Spinal cord (tissue), 9 donors: ENCODE measurements at regions not wholly inside any gene's neighbourhood (a gene's known extent, or its start where the extent isn't known, plus 50 kb on each side); places are given as distances from the start of the nearest gene placed in this dataset.

Experiments
- DNase-seq, 6 donors: peaks; one replicate each; pipeline versions ENCODE4 v3.0.0 to v3.0.0-alpha.2; 2013 to 2015; ENCODE audit warnings: low spot score in 6 of 6, low read depth in 4 of 6
- H3K27ac ChIP-seq: one replicate; pipeline ENCODE4 v1.5.1; 2013; ENCODE audit warnings: low read depth, low read length, control low read depth
- H3K27me3 ChIP-seq: one replicate; pipeline ENCODE4 v1.6.1; 2013; ENCODE audit warnings: low read length; ENCODE audit not compliant: control insufficient read depth, insufficient read depth
- H3K36me3 ChIP-seq: one replicate; pipeline ENCODE4 v1.6.1; 2013; ENCODE audit warnings: low read length; ENCODE audit not compliant: control insufficient read depth, insufficient read depth
- H3K4me1 ChIP-seq: one replicate; pipeline ENCODE4 v1.6.1; 2013; ENCODE audit warnings: low read length; ENCODE audit not compliant: control insufficient read depth, insufficient read depth
- H3K4me3 ChIP-seq: one replicate; pipeline ENCODE4 v1.5.1; 2013; ENCODE audit warnings: low read depth, low read length, control low read depth
- H3K9me3 ChIP-seq: one replicate; pipeline ENCODE4 v1.6.1; 2013; ENCODE audit warnings: low read length; ENCODE audit not compliant: control insufficient read depth, insufficient read depth
- WGBS: methylation state at CpG from one replicate; pipeline ENCODE4 v1.1.5; 2013; ENCODE audit warnings: missing lambda C conversion rate; ENCODE audit not compliant: insufficient coverage; 5-methylcytosine and 5-hydroxymethylcytosine counted together
- donor health status: healthy.

GRCh38 chr11:39174965-39175364, 2284.5 kb downstream of the LRRC4C start:
- H3K9me3 ChIP-seq = no peaks in the 10 kb centered on the region
- H3K27ac ChIP-seq = no peak overlapping the region
- no peaks in the 10 kb centered on the region for H3K36me3 ChIP-seq
- H3K4me3 ChIP-seq = no peak overlapping the region
- no peaks in the 10 kb centered on the region for H3K27me3 ChIP-seq
- DNase-seq = no peak
- H3K4me1 ChIP-seq = no peaks in the 10 kb centered on the region
- no CpG with 5 or more reads among the region's 2 CpGs for WGBS

- Histone ChIP-seq H3K4me3 (no peak overlapping the region), H3K27me3 (no peaks in the 10 kb centered on the region), H3K4me1 (no peaks in the 10 kb centered on the region), H3K27ac (no peak overlapping the region), H3K9me3 (no peaks in the 10 kb centered on the region), H3K36me3 (no peaks in the 10 kb centered on the region)
- DNase-seq = peak in 2 of 6 donors; percentile 2 to 11
Observed at GRCh38 chr11:39174196-39174595, 2285.3 kb downstream of the LRRC4C start.

GRCh38 chr11:39165021-39165420, 2294.4 kb downstream of the LRRC4C start:
- H3K27me3 ChIP-seq = no peaks in the 10 kb centered on the region

GRCh38 chr11:39149214-39149613, 2310.2 kb downstream of the LRRC4C start:
- no peak for DNase-seq
- Histone ChIP-seq H3K36me3 (no peaks in the 10 kb centered on the region), H3K9me3 (no peaks in the 10 kb centered on the region), H3K4me3 (no peak overlapping the region), H3K4me1 (no peaks in the 10 kb centered on the region), H3K27me3 (no peaks in the 10 kb centered on the region), H3K27ac (no peak overlapping the region)
- WGBS = 92% methylated on average over 1 of the region's 1 CpG

More at GRCh38 chr11:39165021-39165420, 2294.4 kb downstream of the LRRC4C start:
- Histone ChIP-seq H3K9me3 (no peaks in the 10 kb centered on the region), H3K27ac (no peak overlapping the region), H3K4me1 (no peaks in the 10 kb centered on the region), H3K4me3 (no peak overlapping the region), H3K36me3 (no peaks in the 10 kb centered on the region)
- no peak for DNase-seq

GRCh38 chr11:39145346-39145745, 2314.1 kb downstream of the LRRC4C start:
- Histone ChIP-seq H3K27ac (no peak overlapping the region), H3K4me1 (no peaks in the 10 kb centered on the region), H3K36me3 (no peaks in the 10 kb centered on the region), H3K4me3 (no peak overlapping the region), H3K27me3 (no peaks in the 10 kb centered on the region), H3K9me3 (no peaks in the 10 kb centered on the region)
- no CpG with 5 or more reads among the region's 2 CpGs for WGBS
- DNase-seq = peak in 1 of 6 donors; percentile 67

GRCh38 chr11:39144351-39145130, 2314.9 kb downstream of the LRRC4C start:
- Histone ChIP-seq H3K4me1 (no peaks in the 10 kb centered on the region), H3K4me3 (no peak overlapping the region), H3K9me3 (no peaks in the 10 kb centered on the region), H3K27ac (no peak overlapping the region), H3K36me3 (no peaks in the 10 kb centered on the region), H3K27me3 (no peaks in the 10 kb centered on the region)
- DNase-seq = peak in 2 of 6 donors; percentile 47 to 82
- WGBS = 80% methylated on average over 1 of the region's 3 CpGs

GRCh38 chr11:39139581-39139980, 2319.9 kb downstream of the LRRC4C start:
- Histone ChIP-seq H3K4me1 (no peaks in the 10 kb centered on the region), H3K4me3 (no peak overlapping the region), H3K27me3 (no peaks in the 10 kb centered on the region), H3K9me3 (no peaks in the 10 kb centered on the region), H3K36me3 (no peaks in the 10 kb centered on the region), H3K27ac (no peak overlapping the region)
- WGBS = no CpG with 5 or more reads among the region's 3 CpGs
- no peak for DNase-seq

GRCh38 chr11:39120890-39121289, 2338.6 kb downstream of the LRRC4C start:
- H3K36me3 ChIP-seq = no peaks in the 10 kb centered on the region
- no peaks in the 10 kb centered on the region for H3K9me3 ChIP-seq
- H3K4me1 ChIP-seq = no peaks in the 10 kb centered on the region
- no peak overlapping the region for H3K27ac ChIP-seq
- DNase-seq = no peak
- H3K4me3 ChIP-seq = no peak overlapping the region
- H3K27me3 ChIP-seq = no peaks in the 10 kb centered on the region
- WGBS = 90% methylated on average over 5 of the region's 5 CpGs

GRCh38 chr11:39113606-39114005, 2345.8 kb downstream of the LRRC4C start:
- no peaks in the 10 kb centered on the region for H3K4me1 ChIP-seq

GRCh38 chr11:39102236-39102635, 2357.2 kb downstream of the LRRC4C start:
- peak in 1 of 6 donors; percentile 62 for DNase-seq
- Histone ChIP-seq H3K4me3 (no peak overlapping the region), H3K36me3 (no peaks in the 10 kb centered on the region), H3K9me3 (no peaks in the 10 kb centered on the region), H3K4me1 (no peaks in the 10 kb centered on the region), H3K27ac (no peak overlapping the region), H3K27me3 (no peaks in the 10 kb centered on the region)
- 100% methylated on average over 1 of the region's 2 CpGs for WGBS

More at GRCh38 chr11:39113606-39114005, 2345.8 kb downstream of the LRRC4C start:
- Histone ChIP-seq H3K4me3 (no peak overlapping the region), H3K27ac (no peak overlapping the region), H3K9me3 (no peaks in the 10 kb centered on the region), H3K36me3 (no peaks in the 10 kb centered on the region), H3K27me3 (no peaks in the 10 kb centered on the region)
- DNase-seq = no peak
